GM18867 (cell line): ENCODE measurements at regions not wholly inside any gene's neighbourhood (a gene's known extent, or its start where the extent isn't known, plus 50 kb on each side); places are given as distances from the start of the nearest gene placed in this dataset.
A peak's percentile ranks its signal among the peaks of the same experiment; 100 is the strongest.

Source experiments
- ATAC-seq: cut with Tn5 transposase; IDR thresholded peaks from one replicate; pipeline ENCODE4 v1.9.1; 2021; ENCODE audit warnings: mild to moderate bottlenecking, moderate library complexity; ENCODE audit not compliant: unreplicated experiment

GRCh38 chr15:37165395-37165794, 65.0 kb upstream of the MEIS2 start:
- ATAC-seq, result no peak

GRCh38 chr15:37166402-37166801, 66.1 kb upstream of the MEIS2 start:
- ATAC-seq, result no peak

GRCh38 chr15:37181339-37181738, 81.0 kb upstream of the MEIS2 start:
- no peak for ATAC-seq

GRCh38 chr15:37199545-37199944, 99.2 kb upstream of the MEIS2 start:
- no peak for ATAC-seq

- no peak for ATAC-seq
These were observed 102.7 kb upstream of the MEIS2 start for GRCh38 chr15:37203050-37203449.

- ATAC-seq, result no peak
These were observed 104.3 kb upstream of the MEIS2 start for GRCh38 chr15:37204692-37205091.

GRCh38 chr15:37206690-37207089, 106.3 kb upstream of the MEIS2 start:
- no peak for ATAC-seq

GRCh38 chr15:37208146-37209040, 108.0 kb upstream of the MEIS2 start:
- no peak for ATAC-seq

GRCh38 chr15:37209041-37209363, 108.7 kb upstream of the MEIS2 start:
- no peak for ATAC-seq

GRCh38 chr15:37217567-37217966, 117.2 kb upstream of the MEIS2 start:
- no peak for ATAC-seq

GRCh38 chr15:37218351-37218916, 118.1 kb upstream of the MEIS2 start:
- ATAC-seq, result peak; percentile 68

GRCh38 chr15:37219211-37219701, 118.9 kb upstream of the MEIS2 start:
- ATAC-seq, result no peak

- no peak for ATAC-seq
These were observed 120.8 kb upstream of the MEIS2 start for GRCh38 chr15:37220949-37221670.

GRCh38 chr15:37221671-37222145, 121.4 kb upstream of the MEIS2 start:
- no peak for ATAC-seq

- no peak for ATAC-seq
These were observed 122.7 kb upstream of the MEIS2 start for GRCh38 chr15:37223089-37223488.

GRCh38 chr15:37229855-37230619, 129.7 kb upstream of the MEIS2 start:
- ATAC-seq, result no peak

GRCh38 chr15:37245358-37245757, 145.0 kb upstream of the MEIS2 start:
- no peak for ATAC-seq

GRCh38 chr15:37246065-37246464, 145.7 kb upstream of the MEIS2 start:
- no peak for ATAC-seq

- ATAC-seq, result no peak
These were observed 146.5 kb upstream of the MEIS2 start for GRCh38 chr15:37246856-37247255.

GRCh38 chr15:37249249-37249648, 148.9 kb upstream of the MEIS2 start:
- ATAC-seq, result no peak

- ATAC-seq, result peak; percentile 65
These were observed 152.2 kb upstream of the MEIS2 start for GRCh38 chr15:37252530-37252929.
